NCI-H2107 treated with DMSO at 0.1 percent for 48 hours (cell line): ENCODE measurements at regions not wholly inside any gene's neighbourhood (a gene's known extent, or its start where the extent isn't known, plus 50 kb on each side); places are given as distances from the start of the nearest gene placed in this dataset.
"Not testable (repeated sequence)": the region's sequence is repeated elsewhere in the genome, so short reads cannot be mapped to it uniquely, and the experiment has no call there.

Experiments used
- DNase-seq: peaks from one replicate; lab custom pipeline; 2025; ENCODE audit not compliant: unreplicated experiment; lab: John Stamatoyannopoulos, UW

- DNase-seq = no peak
These were observed 61.2 kb upstream of the MRPS9 start for GRCh38 chr2:104976603-104977120.

DNA sequence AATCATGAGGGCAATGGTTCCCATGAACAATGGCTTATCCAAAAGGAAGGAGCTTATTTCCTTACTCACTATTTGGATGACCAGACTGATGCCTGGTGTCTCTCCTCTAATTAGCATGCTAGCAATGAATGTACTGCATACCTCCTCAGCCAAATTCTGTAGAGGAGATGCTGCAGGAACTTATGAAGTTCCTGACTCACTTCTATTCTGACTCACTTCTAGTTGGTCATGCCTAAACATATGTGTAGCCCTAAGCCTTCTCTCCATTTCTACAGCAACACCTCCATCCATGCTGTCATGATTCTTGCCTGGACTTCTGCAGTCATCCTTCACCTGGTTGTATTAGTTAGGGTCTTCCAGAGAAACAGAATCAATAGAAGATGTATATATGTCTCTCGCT lies 59.9 kb upstream of the MRPS9 start:
- DNase-seq = no peak

DNA sequence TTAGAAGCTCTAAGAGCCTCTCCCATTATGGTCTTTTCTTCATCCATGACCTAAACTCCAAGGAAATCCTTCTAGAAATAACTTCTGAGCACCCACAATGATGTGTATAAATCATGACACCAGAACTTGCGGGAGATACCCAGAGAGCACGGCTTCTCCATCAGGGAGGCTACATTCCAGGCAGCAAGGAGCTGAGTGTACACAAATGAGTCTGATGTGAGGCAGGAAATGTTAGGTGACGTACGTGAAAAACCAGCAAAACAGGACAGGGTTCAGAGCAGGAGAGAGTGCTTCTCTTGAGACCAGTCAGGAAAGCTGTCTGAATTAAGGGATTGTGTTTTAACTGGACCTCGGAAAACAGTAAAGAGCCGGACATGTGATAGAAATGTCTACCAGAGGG lies 58.1 kb upstream of the MRPS9 start:
- DNase-seq = not testable (repeated sequence)

DNA sequence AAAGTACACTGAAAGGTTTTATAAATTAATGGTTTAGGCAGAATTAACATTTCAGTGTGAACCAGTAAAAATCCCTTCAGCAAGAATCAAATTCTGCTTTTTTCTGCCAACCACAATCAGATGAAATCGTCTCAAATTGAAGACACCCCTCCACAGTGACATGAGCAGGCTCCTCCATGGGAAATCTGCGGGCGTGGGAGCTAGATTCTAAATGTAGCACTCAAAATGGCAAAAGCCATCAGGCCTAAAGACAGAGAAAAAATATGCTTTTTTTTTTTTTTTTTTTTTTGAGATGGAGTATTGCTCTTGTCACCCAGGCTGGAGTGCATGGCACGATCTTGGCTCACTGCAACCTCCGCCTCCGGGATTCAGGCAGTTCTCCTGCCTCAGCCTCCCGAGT lies 55.8 kb upstream of the MRPS9 start:
- DNase-seq = no peak
